ENCODE measurements at regions not wholly inside any gene's neighbourhood (a gene's known extent, or its start where the extent isn't known, plus 50 kb on each side); places are given as distances from the start of the nearest gene placed in this dataset.

GRCh38 chr15:47603026-47603425 is 114.3 kb upstream of the SEMA6D start:
- H3K9me3 ChIP-seq (ENCODE audit: control insufficient read depth in 5 of 5, low read length in 5 of 5): no peaks in the 10 kb centered on the region
- H3K9ac ChIP-seq (ENCODE audit: low read length in 5 of 5): no peak overlapping the region
- no peak overlapping the region for H3K27ac ChIP-seq (ENCODE audit: low read depth, low read length)
- no peaks in the 10 kb centered on the region for H3K36me3 ChIP-seq (ENCODE audit: control insufficient read depth in 5 of 5, insufficient read depth in 5 of 5, low read length in 5 of 5)
- H3K4me1 ChIP-seq (ENCODE audit: control insufficient read depth in 5 of 5, insufficient read depth in 5 of 5, low read length in 5 of 5): peaks cover 0 to 5% (median 0%) of the 10 kb centered on the region in 5 donors
- no peak overlapping the region for H3K4me3 ChIP-seq (ENCODE audit: low read depth in 1 of 5, low read length in 5 of 5)
- H3K27me3 ChIP-seq (ENCODE audit: control insufficient read depth in 5 of 5, insufficient read depth in 4 of 5, low read length in 5 of 5): no peaks in the 10 kb centered on the region

- H3K27me3 ChIP-seq (ENCODE audit: control insufficient read depth in 5 of 5, insufficient read depth in 4 of 5, low read length in 5 of 5): no peaks in the 10 kb centered on the region
- peaks cover 0 to 7% (median 0%) of the 10 kb centered on the region in 5 donors for H3K4me1 ChIP-seq (ENCODE audit: control insufficient read depth in 5 of 5, insufficient read depth in 5 of 5, low read length in 5 of 5)
- no peak overlapping the region for H3K27ac ChIP-seq (ENCODE audit: low read depth, low read length)
- no peak overlapping the region for H3K9ac ChIP-seq (ENCODE audit: low read length in 5 of 5)
- no peaks in the 10 kb centered on the region for H3K36me3 ChIP-seq (ENCODE audit: control insufficient read depth in 5 of 5, insufficient read depth in 5 of 5, low read length in 5 of 5)
- no peak overlapping the region for H3K4me3 ChIP-seq (ENCODE audit: low read depth in 1 of 5, low read length in 5 of 5)
- H3K9me3 ChIP-seq (ENCODE audit: control insufficient read depth in 5 of 5, low read length in 5 of 5): no peaks in the 10 kb centered on the region
Measured at GRCh38 chr15:47607695-47608094, 109.6 kb upstream of the SEMA6D start.

GRCh38 chr15:47609693-47610092 is 107.6 kb upstream of the SEMA6D start:
- no peaks in the 10 kb centered on the region for H3K27me3 ChIP-seq (ENCODE audit: control insufficient read depth in 5 of 5, insufficient read depth in 4 of 5, low read length in 5 of 5)
- H3K9me3 ChIP-seq (ENCODE audit: control insufficient read depth in 5 of 5, low read length in 5 of 5): no peaks in the 10 kb centered on the region
- no peak overlapping the region for H3K4me3 ChIP-seq (ENCODE audit: low read depth in 1 of 5, low read length in 5 of 5)
- H3K4me1 ChIP-seq (ENCODE audit: control insufficient read depth in 5 of 5, insufficient read depth in 5 of 5, low read length in 5 of 5): peaks cover 0 to 7% (median 0%) of the 10 kb centered on the region in 5 donors
- H3K9ac ChIP-seq (ENCODE audit: low read length in 5 of 5): no peak overlapping the region
- H3K27ac ChIP-seq (ENCODE audit: low read depth, low read length): no peak overlapping the region
- no peaks in the 10 kb centered on the region for H3K36me3 ChIP-seq (ENCODE audit: control insufficient read depth in 5 of 5, insufficient read depth in 5 of 5, low read length in 5 of 5)

- no peak overlapping the region for H3K9ac ChIP-seq (ENCODE audit: low read length in 5 of 5)
- no peaks in the 10 kb centered on the region for H3K9me3 ChIP-seq (ENCODE audit: control insufficient read depth in 5 of 5, low read length in 5 of 5)
- peaks cover 0 to 7% (median 0%) of the 10 kb centered on the region in 5 donors for H3K4me1 ChIP-seq (ENCODE audit: control insufficient read depth in 5 of 5, insufficient read depth in 5 of 5, low read length in 5 of 5)
- no peak overlapping the region for H3K4me3 ChIP-seq (ENCODE audit: low read depth in 1 of 5, low read length in 5 of 5)
- no peaks in the 10 kb centered on the region for H3K36me3 ChIP-seq (ENCODE audit: control insufficient read depth in 5 of 5, insufficient read depth in 5 of 5, low read length in 5 of 5)
- no peaks in the 10 kb centered on the region for H3K27me3 ChIP-seq (ENCODE audit: control insufficient read depth in 5 of 5, insufficient read depth in 4 of 5, low read length in 5 of 5)
- no peak overlapping the region for H3K27ac ChIP-seq (ENCODE audit: low read depth, low read length)
Measured at GRCh38 chr15:47610736-47611135, 106.6 kb upstream of the SEMA6D start.

GRCh38 chr15:47614360-47615011 is 102.8 kb upstream of the SEMA6D start:
- no peak overlapping the region for H3K27ac ChIP-seq (ENCODE audit: low read depth, low read length)
- H3K9me3 ChIP-seq (ENCODE audit: control insufficient read depth in 5 of 5, low read length in 5 of 5): no peaks in the 10 kb centered on the region
- no peaks in the 10 kb centered on the region for H3K36me3 ChIP-seq (ENCODE audit: control insufficient read depth in 5 of 5, insufficient read depth in 5 of 5, low read length in 5 of 5)
- H3K4me1 ChIP-seq (ENCODE audit: control insufficient read depth in 5 of 5, insufficient read depth in 5 of 5, low read length in 5 of 5): no peaks in the 10 kb centered on the region
- no peaks in the 10 kb centered on the region for H3K27me3 ChIP-seq (ENCODE audit: control insufficient read depth in 5 of 5, insufficient read depth in 4 of 5, low read length in 5 of 5)
- H3K9ac ChIP-seq (ENCODE audit: low read length in 5 of 5): no peak overlapping the region
- no peak overlapping the region for H3K4me3 ChIP-seq (ENCODE audit: low read depth in 1 of 5, low read length in 5 of 5)

- Histone ChIP-seq H3K4me1 (ENCODE audit: control insufficient read depth in 5 of 5, insufficient read depth in 5 of 5, low read length in 5 of 5) (no peaks in the 10 kb centered on the region), H3K36me3 (ENCODE audit: control insufficient read depth in 5 of 5, insufficient read depth in 5 of 5, low read length in 5 of 5) (no peaks in the 10 kb centered on the region), H3K27ac (ENCODE audit: low read depth, low read length) (no peak overlapping the region), H3K9ac (ENCODE audit: low read length in 5 of 5) (no peak overlapping the region), H3K9me3 (ENCODE audit: control insufficient read depth in 5 of 5, low read length in 5 of 5) (no peaks in the 10 kb centered on the region), H3K4me3 (ENCODE audit: low read depth in 1 of 5, low read length in 5 of 5) (no peak overlapping the region), H3K27me3 (ENCODE audit: control insufficient read depth in 5 of 5, insufficient read depth in 4 of 5, low read length in 5 of 5) (no peaks in the 10 kb centered on the region)
Measured at GRCh38 chr15:47616876-47617275, 100.4 kb upstream of the SEMA6D start.

GRCh38 chr15:47618241-47618640 is 99.1 kb upstream of the SEMA6D start:
- Histone ChIP-seq H3K4me1 (ENCODE audit: control insufficient read depth in 5 of 5, insufficient read depth in 5 of 5, low read length in 5 of 5) (no peaks in the 10 kb centered on the region), H3K9ac (ENCODE audit: low read length in 5 of 5) (no peak overlapping the region), H3K27me3 (ENCODE audit: control insufficient read depth in 5 of 5, insufficient read depth in 4 of 5, low read length in 5 of 5) (no peaks in the 10 kb centered on the region), H3K27ac (ENCODE audit: low read depth, low read length) (no peak overlapping the region), H3K4me3 (ENCODE audit: low read depth in 1 of 5, low read length in 5 of 5) (no peak overlapping the region), H3K9me3 (ENCODE audit: control insufficient read depth in 5 of 5, low read length in 5 of 5) (no peaks in the 10 kb centered on the region), H3K36me3 (ENCODE audit: control insufficient read depth in 5 of 5, insufficient read depth in 5 of 5, low read length in 5 of 5) (no peaks in the 10 kb centered on the region)

- Histone ChIP-seq H3K9ac (ENCODE audit: low read length in 5 of 5) (no peak overlapping the region), H3K4me1 (ENCODE audit: control insufficient read depth in 5 of 5, insufficient read depth in 5 of 5, low read length in 5 of 5) (no peaks in the 10 kb centered on the region), H3K27ac (ENCODE audit: low read depth, low read length) (no peak overlapping the region), H3K27me3 (ENCODE audit: control insufficient read depth in 5 of 5, insufficient read depth in 4 of 5, low read length in 5 of 5) (no peaks in the 10 kb centered on the region), H3K4me3 (ENCODE audit: low read depth in 1 of 5, low read length in 5 of 5) (no peak overlapping the region), H3K9me3 (ENCODE audit: control insufficient read depth in 5 of 5, low read length in 5 of 5) (no peaks in the 10 kb centered on the region), H3K36me3 (ENCODE audit: control insufficient read depth in 5 of 5, insufficient read depth in 5 of 5, low read length in 5 of 5) (no peaks in the 10 kb centered on the region)
Measured at GRCh38 chr15:47620960-47621681, 96.2 kb upstream of the SEMA6D start.

GRCh38 chr15:47622055-47622454 is 95.2 kb upstream of the SEMA6D start:
- Histone ChIP-seq H3K4me1 (ENCODE audit: control insufficient read depth in 5 of 5, insufficient read depth in 5 of 5, low read length in 5 of 5) (no peaks in the 10 kb centered on the region), H3K27me3 (ENCODE audit: control insufficient read depth in 5 of 5, insufficient read depth in 4 of 5, low read length in 5 of 5) (no peaks in the 10 kb centered on the region), H3K4me3 (ENCODE audit: low read depth in 1 of 5, low read length in 5 of 5) (no peak overlapping the region), H3K27ac (ENCODE audit: low read depth, low read length) (no peak overlapping the region), H3K9ac (ENCODE audit: low read length in 5 of 5) (no peak overlapping the region), H3K36me3 (ENCODE audit: control insufficient read depth in 5 of 5, insufficient read depth in 5 of 5, low read length in 5 of 5) (no peaks in the 10 kb centered on the region), H3K9me3 (ENCODE audit: control insufficient read depth in 5 of 5, low read length in 5 of 5) (no peaks in the 10 kb centered on the region)

GRCh38 chr15:47624503-47624902 is 92.8 kb upstream of the SEMA6D start:
- H3K9me3 ChIP-seq (ENCODE audit: control insufficient read depth in 5 of 5, low read length in 5 of 5): peaks cover 0 to 4% (median 0%) of the 10 kb centered on the region in 5 donors
- no peaks in the 10 kb centered on the region for H3K36me3 ChIP-seq (ENCODE audit: control insufficient read depth in 5 of 5, insufficient read depth in 5 of 5, low read length in 5 of 5)
- H3K4me1 ChIP-seq (ENCODE audit: control insufficient read depth in 5 of 5, insufficient read depth in 5 of 5, low read length in 5 of 5): no peaks in the 10 kb centered on the region
- no peak overlapping the region for H3K27ac ChIP-seq (ENCODE audit: low read depth, low read length)
- H3K9ac ChIP-seq (ENCODE audit: low read length in 5 of 5): no peak overlapping the region
- no peak overlapping the region for H3K4me3 ChIP-seq (ENCODE audit: low read depth in 1 of 5, low read length in 5 of 5)
- H3K27me3 ChIP-seq (ENCODE audit: control insufficient read depth in 5 of 5, insufficient read depth in 4 of 5, low read length in 5 of 5): no peaks in the 10 kb centered on the region

Data from subcutaneous abdominal adipose tissue (tissue), 5 donors.